GM23248 (cell line): ENCODE measurements at regions not wholly inside any gene's neighbourhood (a gene's known extent, or its start where the extent isn't known, plus 50 kb on each side); places are given as distances from the start of the nearest gene placed in this dataset.

Experiments used
- EZH2 ChIP-seq: fragments of 200-600 bp; sonication (generic); IDR thresholded peaks from 2 replicates; pipeline ENCODE4 v1.6.1; 2018; ENCODE audit warnings: antibody characterized with exemption, mild to moderate bottlenecking; ENCODE audit not compliant: insufficient read depth, poor library complexity, severe bottlenecking
- EZH2phosphoT487 ChIP-seq: fragments of 200-600 bp; sonication (generic); IDR thresholded peaks from 2 replicates; pipeline ENCODE4 v1.6.1; 2018; ENCODE audit warnings: antibody characterized with exemption, moderate library complexity, mild to moderate bottlenecking, low read depth; ENCODE audit not compliant: insufficient read depth

- no peak for TF ChIP-seq EZH2
- TF ChIP-seq EZH2phosphoT487: no peak
Observed at GRCh38 chr9:614431-614830, 227.1 kb upstream of the DMRT1 start.
